ENCODE measurements at regions not wholly inside any gene's neighbourhood (a gene's known extent, or its start where the extent isn't known, plus 50 kb on each side); places are given as distances from the start of the nearest gene placed in this dataset.
A peak's percentile ranks its signal among the peaks of the same experiment; 100 is the strongest.

GRCh38 chr12:114166362-114166761, 200.2 kb upstream of the RBM19 start:
- H4K20me1 ChIP-seq (ENCODE audit: control insufficient read depth, extremely low read depth, insufficient read depth, low read length), result no peaks in the 10 kb centered on the region
- peaks cover 7% of the 10 kb centered on the region for H3K4me1 ChIP-seq (ENCODE audit: control insufficient read depth, extremely low read depth, insufficient read depth, low read length)
- H3K36me3 ChIP-seq (ENCODE audit: control insufficient read depth, insufficient read depth, low read length), result no peaks in the 10 kb centered on the region
- no peaks in the 10 kb centered on the region for H3K27me3 ChIP-seq (ENCODE audit: control insufficient read depth, insufficient read depth, low read length)
- H3K79me2 ChIP-seq (ENCODE audit: control insufficient read depth, insufficient read depth, low read length), result no peaks in the 10 kb centered on the region
- no peak overlapping the region for H3K9ac ChIP-seq (ENCODE audit: insufficient read depth, low read length)
- no peaks in the 10 kb centered on the region for H3K9me3 ChIP-seq (ENCODE audit: control insufficient read depth, insufficient read depth, low read depth, low read length)
- peak; percentile 10 to 80 for DNase-seq (ENCODE audit: low read depth in 2 of 2)
- H3K4me3 ChIP-seq (replicated peaks in 1 of 4; ENCODE audit: control extremely low read depth in 1 of 4, insufficient read depth in 1 of 4, low read depth in 3 of 4, low read length in 4 of 4), result no peak overlapping the region
- H2AFZ ChIP-seq (ENCODE audit: low read length), result no peak overlapping the region
- no peak overlapping the region for H3K27ac ChIP-seq (ENCODE audit: insufficient read depth, low read length)
- TF ChIP-seq EZH2 (IDR thresholded peaks at IDR 0.05; ENCODE audit: low read length, missing control alignments) (no peak), CTCF (conservative IDR thresholded peaks at IDR 0.05 in 1 of 2, IDR thresholded peaks at IDR 0.05 in 1 of 2; ENCODE audit: low read depth in 1 of 2, low read length in 2 of 2) (peak; percentile 77 to 79)
- H3K4me2 ChIP-seq (ENCODE audit: extremely low read depth, insufficient read depth, low read length), result no peak overlapping the region

- no peaks in the 10 kb centered on the region for H3K36me3 ChIP-seq (ENCODE audit: control insufficient read depth, insufficient read depth, low read length)
- no peak overlapping the region for H2AFZ ChIP-seq (ENCODE audit: low read length)
- H3K4me2 ChIP-seq (ENCODE audit: extremely low read depth, insufficient read depth, low read length), result no peak overlapping the region
- no peaks in the 10 kb centered on the region for H4K20me1 ChIP-seq (ENCODE audit: control insufficient read depth, extremely low read depth, insufficient read depth, low read length)
- no peaks in the 10 kb centered on the region for H3K27me3 ChIP-seq (ENCODE audit: control insufficient read depth, insufficient read depth, low read length)
- H3K4me3 ChIP-seq (replicated peaks in 1 of 4; ENCODE audit: control extremely low read depth in 1 of 4, insufficient read depth in 1 of 4, low read depth in 3 of 4, low read length in 4 of 4), result no peak overlapping the region
- DNase-seq (ENCODE audit: low read depth in 2 of 2), result peak in 1 of 2 donors; percentile 9
- H3K27ac ChIP-seq (ENCODE audit: insufficient read depth, low read length), result no peak overlapping the region
- no peak overlapping the region for H3K9ac ChIP-seq (ENCODE audit: insufficient read depth, low read length)
- peaks cover 7% of the 10 kb centered on the region for H3K4me1 ChIP-seq (ENCODE audit: control insufficient read depth, extremely low read depth, insufficient read depth, low read length)
- H3K79me2 ChIP-seq (ENCODE audit: control insufficient read depth, insufficient read depth, low read length), result no peaks in the 10 kb centered on the region
- no peaks in the 10 kb centered on the region for H3K9me3 ChIP-seq (ENCODE audit: control insufficient read depth, insufficient read depth, low read depth, low read length)
- TF ChIP-seq EZH2 (IDR thresholded peaks at IDR 0.05; ENCODE audit: low read length, missing control alignments) (no peak), CTCF (conservative IDR thresholded peaks at IDR 0.05 in 1 of 2, IDR thresholded peaks at IDR 0.05 in 1 of 2; ENCODE audit: low read depth in 1 of 2, low read length in 2 of 2) (no peak)
Measured at GRCh38 chr12:114165921-114166320, 199.8 kb upstream of the RBM19 start.

GRCh38 chr12:114164351-114164750, 198.2 kb upstream of the RBM19 start:
- no peak for DNase-seq (ENCODE audit: low read depth in 2 of 2)
- Histone ChIP-seq H2AFZ (ENCODE audit: low read length) (no peak overlapping the region), H4K20me1 (ENCODE audit: control insufficient read depth, extremely low read depth, insufficient read depth, low read length) (no peaks in the 10 kb centered on the region), H3K27ac (ENCODE audit: insufficient read depth, low read length) (no peak overlapping the region), H3K27me3 (ENCODE audit: control insufficient read depth, insufficient read depth, low read length) (no peaks in the 10 kb centered on the region), H3K36me3 (ENCODE audit: control insufficient read depth, insufficient read depth, low read length) (no peaks in the 10 kb centered on the region), H3K9me3 (ENCODE audit: control insufficient read depth, insufficient read depth, low read depth, low read length) (no peaks in the 10 kb centered on the region), H3K4me1 (ENCODE audit: control insufficient read depth, extremely low read depth, insufficient read depth, low read length) (peaks cover 7% of the 10 kb centered on the region), H3K79me2 (ENCODE audit: control insufficient read depth, insufficient read depth, low read length) (no peaks in the 10 kb centered on the region), H3K4me2 (ENCODE audit: extremely low read depth, insufficient read depth, low read length) (no peak overlapping the region), H3K4me3 (replicated peaks in 1 of 4; ENCODE audit: control extremely low read depth in 1 of 4, insufficient read depth in 1 of 4, low read depth in 3 of 4, low read length in 4 of 4) (no peak overlapping the region), H3K9ac (ENCODE audit: insufficient read depth, low read length) (no peak overlapping the region)
- no peak for TF ChIP-seq EZH2 (IDR thresholded peaks at IDR 0.05; ENCODE audit: low read length, missing control alignments)
- TF ChIP-seq CTCF (conservative IDR thresholded peaks at IDR 0.05 in 1 of 2, IDR thresholded peaks at IDR 0.05 in 1 of 2; ENCODE audit: low read depth in 1 of 2, low read length in 2 of 2), result no peak
